Inflammatory macrophage treated with lipopolysaccharide for 4 hours (primary cell): ENCODE measurements at regions not wholly inside any gene's neighbourhood (a gene's known extent, or its start where the extent isn't known, plus 50 kb on each side); places are given as distances from the start of the nearest gene placed in this dataset.

ENCODE experiments used
- DNase-seq: peaks from one replicate; pipeline ENCODE4 v3.0.0-alpha.2; 2020

DNA sequence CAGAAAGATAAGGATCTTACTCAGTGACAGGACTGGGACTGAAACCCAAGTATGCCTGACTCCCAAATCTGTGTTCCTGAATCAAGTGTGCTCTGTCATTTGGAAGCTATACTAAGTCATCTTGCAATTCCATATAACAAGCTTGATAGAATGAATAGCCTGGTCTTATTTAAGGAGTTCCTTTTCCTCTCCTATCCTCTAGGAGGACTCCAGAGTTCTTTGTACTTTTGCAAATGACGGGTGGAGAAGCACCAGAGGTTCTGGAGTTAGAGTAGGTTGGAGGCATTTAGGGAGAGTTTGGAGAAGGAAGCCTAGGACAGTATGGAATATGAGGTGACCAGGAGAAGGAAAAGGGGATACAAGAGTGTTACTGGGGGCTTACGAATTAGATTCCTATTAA lies 92.9 kb upstream of the RCN1 start:
- DNase-seq = no peak

DNA sequence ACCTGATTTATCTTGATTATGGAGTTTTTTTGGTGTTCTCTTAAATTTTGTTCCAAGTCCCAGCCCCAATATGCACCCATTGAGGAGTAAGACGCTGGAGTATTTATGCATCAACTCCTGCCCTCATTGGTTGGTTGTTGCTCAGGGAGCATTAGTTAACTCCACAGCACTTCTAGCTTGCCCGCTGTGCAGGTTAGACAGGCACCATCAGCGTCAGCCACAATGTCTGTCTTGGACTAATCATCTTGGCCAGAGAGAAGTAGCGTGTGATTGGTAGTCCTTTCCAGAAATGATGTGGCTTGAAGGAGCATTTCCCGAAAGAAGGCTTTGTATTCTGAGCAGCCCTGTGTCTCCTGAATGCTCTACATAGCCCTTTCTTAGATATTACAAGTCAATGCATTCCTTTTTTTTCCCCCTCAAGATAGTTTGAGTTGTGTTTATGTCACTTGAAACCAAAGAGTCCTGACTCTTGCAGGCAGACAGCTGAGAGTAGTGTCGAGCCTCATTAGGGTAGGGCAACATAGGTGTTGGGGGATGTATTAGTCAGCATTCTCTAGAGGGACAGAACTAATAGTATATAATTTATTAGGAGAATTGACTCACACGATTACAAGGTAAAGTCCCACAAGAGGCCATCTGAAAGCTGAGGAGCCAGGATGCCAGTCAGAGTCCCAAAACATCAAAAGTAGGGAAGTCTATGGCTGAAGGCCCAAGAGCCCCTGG lies 94.6 kb upstream of the RCN1 start:
- no peak for DNase-seq

GRCh38 chr11:31995525-31996094 lies 95.3 kb upstream of the RCN1 start:
- peak; percentile 17 for DNase-seq

DNA sequence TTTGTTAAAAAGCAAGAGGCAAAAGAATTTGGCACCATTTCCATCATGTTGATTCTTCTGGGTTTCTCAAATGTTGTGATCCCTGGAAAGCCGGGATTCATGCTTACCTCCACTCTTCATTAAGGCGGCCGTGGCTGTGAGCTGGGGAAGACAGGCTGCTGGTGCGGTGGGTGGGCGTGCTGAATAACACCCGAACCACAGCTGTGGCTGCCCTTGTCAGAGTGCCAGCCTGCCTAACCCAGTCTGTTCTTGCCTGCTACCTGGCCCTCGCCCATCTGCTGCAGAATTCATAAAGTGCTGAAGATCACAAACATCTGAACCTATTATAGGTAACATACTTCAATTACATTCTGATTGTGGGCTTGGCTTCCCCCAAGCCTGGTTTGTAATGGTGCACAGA lies 95.8 kb upstream of the RCN1 start:
- DNase-seq = no peak

DNA sequence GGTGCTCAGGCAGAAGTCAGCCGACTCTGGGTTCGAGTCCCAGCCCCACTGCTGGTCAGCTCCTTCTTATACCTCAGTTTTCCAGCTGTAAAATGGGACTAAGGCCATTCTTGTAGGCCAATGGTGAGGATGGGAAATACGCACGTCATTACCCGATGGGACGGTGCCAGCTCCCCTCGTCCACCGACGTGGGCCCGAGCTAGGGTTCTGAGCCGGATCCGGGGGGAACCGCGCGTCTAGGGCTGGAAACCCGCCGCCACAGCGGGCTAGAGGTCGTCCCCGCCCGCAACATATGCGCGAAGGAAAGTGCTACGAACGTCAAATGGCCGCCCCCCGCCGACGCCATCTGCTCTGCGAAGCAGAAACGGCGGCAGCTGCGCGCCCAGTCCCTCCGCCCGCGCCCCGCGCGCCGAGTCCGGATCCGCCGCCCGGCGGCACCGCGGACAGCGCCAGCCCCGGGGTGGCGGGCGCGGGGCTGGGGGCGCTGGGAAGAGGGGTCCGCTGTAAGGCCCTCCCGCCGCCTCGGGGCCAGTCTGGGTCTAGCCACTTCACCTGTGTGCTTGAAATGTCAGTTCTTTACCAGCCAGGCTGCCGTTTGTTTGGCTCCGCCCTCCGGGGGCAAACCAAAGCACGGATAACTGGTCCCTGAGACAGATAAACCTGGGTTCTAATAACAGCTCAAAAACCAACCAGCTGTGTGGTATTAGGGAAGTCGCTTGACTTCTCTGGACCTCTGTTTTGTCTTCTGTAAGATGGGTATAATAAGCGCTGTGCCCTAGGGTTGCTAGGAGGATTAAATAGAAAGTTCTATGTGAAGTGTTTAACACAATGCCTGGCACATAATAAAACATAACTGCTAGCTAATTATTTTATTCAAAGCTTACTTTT lies 103.5 kb upstream of the RCN1 start:
- DNase-seq = no peak

GRCh38 chr11:31986201-31986889 lies 104.5 kb upstream of the RCN1 start:
- DNase-seq = no peak

DNA sequence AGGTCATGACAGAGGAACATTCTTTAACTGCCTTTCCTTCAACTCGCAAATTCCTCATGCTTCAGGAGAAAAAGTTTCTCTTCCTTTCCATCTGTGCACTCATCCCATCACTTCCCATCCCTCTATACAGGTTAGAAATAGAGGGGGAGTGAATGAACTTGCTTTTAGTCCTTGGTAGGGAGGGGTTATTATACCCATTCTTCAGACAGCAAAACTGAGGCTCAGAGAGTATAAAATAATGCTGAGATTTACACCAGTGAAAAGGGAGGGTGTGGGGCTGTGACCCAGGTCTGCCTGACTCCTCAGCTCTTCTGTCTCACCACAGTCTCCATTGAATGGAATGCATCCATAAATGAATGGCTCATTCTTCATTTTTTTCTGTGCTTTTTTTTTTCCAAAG lies 109.4 kb upstream of the RCN1 start:
- DNase-seq = no peak

DNA sequence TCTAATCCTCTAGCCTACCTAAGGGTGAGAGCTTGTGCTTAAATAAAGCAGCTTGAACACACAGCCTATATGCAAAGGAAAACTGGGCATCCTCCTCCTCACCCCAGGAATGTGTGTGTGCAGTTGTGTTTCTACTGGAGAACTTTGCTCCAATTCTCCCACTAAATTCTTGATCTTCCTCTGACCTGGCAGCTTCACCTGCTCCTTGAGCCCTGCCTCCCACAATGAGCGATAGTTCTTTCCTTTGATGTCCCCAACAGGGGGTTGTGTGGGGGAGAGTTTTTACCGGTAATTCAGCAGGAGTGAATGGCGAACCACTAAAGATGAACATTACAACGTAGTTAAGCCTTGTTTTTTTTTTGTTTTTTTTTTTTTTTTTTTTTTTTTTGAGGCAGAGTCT lies 113.5 kb upstream of the RCN1 start:
- DNase-seq = no peak

GRCh38 chr11:31974366-31975136 lies 116.3 kb upstream of the RCN1 start:
- DNase-seq = no peak

DNA sequence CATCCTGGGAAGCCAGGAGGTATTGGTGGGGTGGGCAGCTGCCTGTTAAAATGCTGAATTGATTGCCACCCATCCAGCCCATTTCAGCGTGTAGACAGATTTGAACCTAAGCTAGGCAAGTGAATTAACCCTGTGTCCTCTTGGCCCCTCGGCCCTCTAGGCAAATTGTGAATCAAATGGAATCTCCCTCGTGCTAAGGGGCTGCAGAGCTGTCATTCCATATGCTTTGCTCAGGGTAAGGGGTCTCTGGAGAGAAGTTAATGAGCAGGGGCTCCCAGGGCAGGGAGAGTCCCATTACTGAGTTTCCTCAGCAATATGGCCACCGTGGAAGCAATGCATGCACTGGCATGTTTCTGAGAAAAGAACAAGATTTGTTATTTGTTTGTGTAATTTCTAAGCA lies 117.7 kb upstream of the RCN1 start:
- no peak for DNase-seq

DNA sequence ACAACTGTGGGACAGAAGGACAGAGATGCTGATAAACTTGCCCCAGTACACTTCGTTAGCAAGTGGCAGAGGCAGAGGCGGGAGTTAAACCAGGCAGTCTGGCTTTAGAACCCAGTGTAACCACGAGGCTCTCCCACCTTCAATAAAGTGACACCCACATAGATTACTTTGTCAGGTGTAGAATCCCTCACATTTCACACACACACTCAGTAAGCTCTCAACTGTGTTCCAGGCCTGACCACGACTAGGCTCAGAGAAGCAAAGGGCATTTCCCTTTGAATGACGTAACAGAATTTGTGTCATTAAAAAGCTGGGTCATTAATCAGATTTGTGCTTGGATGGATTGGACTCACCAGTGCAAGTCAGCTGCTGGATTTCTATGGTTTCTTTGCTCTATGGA lies 118.3 kb upstream of the RCN1 start:
- DNase-seq = no peak

DNA sequence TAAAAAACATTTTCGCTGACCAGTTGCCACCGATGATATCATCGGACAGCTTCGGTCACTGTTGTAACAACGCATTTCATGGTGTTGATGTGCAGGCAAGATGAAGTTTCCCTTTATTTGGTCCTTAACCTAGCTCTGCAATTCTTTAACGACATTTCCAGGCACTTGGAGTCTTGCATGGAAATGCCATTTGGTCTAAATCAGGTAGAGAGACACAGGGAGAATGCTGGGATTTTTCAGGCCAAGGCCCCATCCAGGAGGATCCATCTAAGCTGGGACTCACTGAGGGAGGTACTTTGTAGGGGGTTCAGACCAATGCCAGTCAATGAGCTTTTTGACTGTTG lies 121.5 kb upstream of the RCN1 start:
- no peak for DNase-seq

GRCh38 chr11:31968461-31969358 lies 122.2 kb upstream of the RCN1 start:
- no peak for DNase-seq

DNA sequence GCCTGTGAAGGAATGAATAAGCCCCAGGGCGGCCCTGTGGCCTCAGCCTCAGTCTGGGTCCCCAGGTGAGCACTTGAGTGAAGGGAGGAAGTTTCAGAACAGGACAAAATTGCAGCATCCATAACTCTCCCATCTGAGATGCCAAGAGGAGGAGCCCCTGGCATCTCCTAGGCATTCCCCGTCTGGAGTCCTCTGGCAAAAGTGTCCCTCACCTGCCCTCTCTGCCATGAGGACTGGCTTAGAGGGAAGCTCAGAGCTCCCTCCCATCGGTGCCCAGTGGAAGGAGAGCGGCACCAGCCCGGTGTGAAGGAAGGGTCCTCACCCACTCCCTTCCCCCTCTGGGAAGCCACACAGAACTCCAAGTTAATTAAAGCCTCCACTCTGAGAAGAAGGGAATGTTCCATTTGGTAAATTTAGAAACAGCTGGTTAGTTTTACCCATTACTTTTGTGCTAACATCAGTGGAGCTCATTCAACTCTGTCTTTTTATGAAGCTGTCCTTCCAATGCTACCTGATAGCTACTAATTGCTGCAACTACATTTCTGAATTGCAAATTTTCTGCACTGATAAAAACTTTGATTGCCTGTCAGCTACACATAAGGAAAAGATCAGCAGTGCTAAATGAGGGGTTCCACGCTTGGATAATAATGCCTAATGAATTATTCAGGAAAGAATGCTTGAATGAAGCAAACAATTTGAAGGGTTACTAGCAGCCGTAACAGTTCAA lies 123.3 kb upstream of the RCN1 start:
- DNase-seq = no peak

- no peak for DNase-seq
Measured at GRCh38 chr11:31966846-31967245, 124.0 kb upstream of the RCN1 start.

DNA sequence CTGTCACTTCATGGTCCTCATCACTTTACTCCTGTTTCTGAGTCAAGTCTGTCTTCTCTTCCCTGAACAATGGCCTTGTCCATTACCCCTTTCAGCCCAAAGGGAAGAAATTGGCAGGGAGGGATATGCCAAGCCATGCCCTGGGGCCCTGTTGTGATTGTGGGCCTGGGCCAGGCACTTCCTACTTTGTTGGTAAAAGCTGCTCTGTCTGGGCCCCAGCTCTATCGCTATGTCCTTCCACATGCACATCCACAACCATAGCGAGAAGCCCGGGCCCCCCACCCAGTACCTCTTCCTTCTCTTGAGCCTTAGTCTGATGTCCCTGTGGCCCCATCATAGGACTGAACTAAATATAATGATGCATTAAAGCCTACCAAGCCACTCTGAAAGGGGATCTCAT lies 126.7 kb upstream of the RCN1 start:
- DNase-seq = no peak

GRCh38 chr11:31960126-31960525 lies 130.7 kb upstream of the RCN1 start:
- DNase-seq = no peak

DNA sequence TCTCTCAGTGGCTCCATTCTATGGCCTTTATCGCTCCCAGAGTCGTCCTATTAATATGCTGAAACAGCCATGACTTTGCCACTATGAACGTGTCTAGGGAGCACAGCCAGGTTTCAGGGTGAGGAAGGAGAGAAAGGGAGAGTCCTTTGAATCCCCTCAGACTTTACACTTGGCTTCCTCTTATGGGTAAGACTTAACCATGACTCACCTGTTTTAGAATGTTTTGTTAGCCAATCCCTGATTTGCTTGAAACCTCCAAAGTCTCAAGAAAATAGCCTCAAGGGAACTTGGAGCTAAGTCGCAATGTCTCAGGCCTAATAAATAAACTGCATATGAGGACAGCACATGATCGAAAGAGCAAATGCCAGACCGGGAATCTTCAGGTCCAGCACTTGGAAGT lies 131.2 kb upstream of the RCN1 start:
- DNase-seq = no peak

GRCh38 chr11:31958076-31958735 lies 132.7 kb upstream of the RCN1 start:
- peak; percentile 44 for DNase-seq

- no peak for DNase-seq
Measured at GRCh38 chr11:31957674-31958073, 133.2 kb upstream of the RCN1 start.
